Lower leg skin (tissue), 3 donors: ENCODE measurements at regions not wholly inside any gene's neighbourhood (a gene's known extent, or its start where the extent isn't known, plus 50 kb on each side); places are given as distances from the start of the nearest gene placed in this dataset.

ENCODE experiments used
- CTCF ChIP-seq, 3 donors: fragments of 450-650 bp; IDR thresholded peaks; one replicate each; pipeline ENCODE4 v1.5.1; 2016; ENCODE audit warnings: antibody characterized with exemption in 3 of 3, mild to moderate bottlenecking in 3 of 3, moderate library complexity in 2 of 3
- POLR2A ChIP-seq, 2 donors: fragments of 450-650 bp; IDR thresholded peaks; one replicate each; pipeline ENCODE4 v1.6.1; 2016 to 2017; ENCODE audit warnings: antibody characterized with exemption in 2 of 2, mild to moderate bottlenecking in 1 of 2, moderate library complexity in 1 of 2

- TF ChIP-seq CTCF (IDR thresholded peaks at IDR 0.05) (no peak), POLR2A (IDR thresholded peaks at IDR 0.05) (no peak)
These were observed 552.2 kb downstream of the TFAP2A start for GRCh38 chr6:9862603-9863167.
